ENCODE measurements at regions not wholly inside any gene's neighbourhood (a gene's known extent, or its start where the extent isn't known, plus 50 kb on each side); places are given as distances from the start of the nearest gene placed in this dataset.
"Not testable (repeated sequence)": the region's sequence is repeated elsewhere in the genome, so short reads cannot be mapped to it uniquely, and the experiment has no call there.

GRCh38 chr10:28891058-28891713, 213.9 kb downstream of the BAMBI start:
- POLR2A ChIA-PET: no interaction called here
- CTCF ChIA-PET: no interaction called here

- CTCF ChIA-PET: no interaction called here
- POLR2A ChIA-PET: no interaction called here
Measured at GRCh38 chr10:28892818-28893547, 215.7 kb downstream of the BAMBI start.

- ChIA-PET POLR2A (no interaction called here), CTCF (no interaction called here)
Measured at GRCh38 chr10:28894146-28894545, 216.8 kb downstream of the BAMBI start.

GRCh38 chr10:28895671-28896070, 218.3 kb downstream of the BAMBI start:
- POLR2A ChIA-PET: not testable (repeated sequence)
- CTCF ChIA-PET: interaction anchor here (0.6 kb wide), 1 partner anchor 276 kb away, joined by 3 read pairs; no protein-coding TSS in a partner anchor

GRCh38 chr10:28896791-28897409, 219.6 kb downstream of the BAMBI start:
- POLR2A ChIA-PET: not testable (repeated sequence)

GRCh38 chr10:28897617-28898464, 220.5 kb downstream of the BAMBI start:
- ChIA-PET POLR2A (no interaction called here), CTCF (no interaction called here)

More at GRCh38 chr10:28896791-28897409, 219.6 kb downstream of the BAMBI start:
- CTCF ChIA-PET: not testable (repeated sequence)

GRCh38 chr10:28902215-28902614, 224.9 kb downstream of the BAMBI start:
- POLR2A ChIA-PET: no interaction called here
- CTCF ChIA-PET: no interaction called here

GRCh38 chr10:28903063-28903462, 225.7 kb downstream of the BAMBI start:
- ChIA-PET CTCF (no interaction called here), POLR2A (no interaction called here)

- ChIA-PET POLR2A (no interaction called here), CTCF (no interaction called here)
Measured at GRCh38 chr10:28903736-28904135, 226.4 kb downstream of the BAMBI start.

- POLR2A ChIA-PET: no interaction called here
- CTCF ChIA-PET: no interaction called here
Measured at GRCh38 chr10:28905371-28905770, 228.1 kb downstream of the BAMBI start.

- CTCF ChIA-PET: no interaction called here
- POLR2A ChIA-PET: no interaction called here
Measured at GRCh38 chr10:28906011-28906411, 228.7 kb downstream of the BAMBI start.

GRCh38 chr10:28906415-28906814, 229.1 kb downstream of the BAMBI start:
- POLR2A ChIA-PET: no interaction called here
- CTCF ChIA-PET: no interaction called here

GRCh38 chr10:28906934-28907333, 229.6 kb downstream of the BAMBI start:
- ChIA-PET CTCF (no interaction called here), POLR2A (no interaction called here)

- CTCF ChIA-PET: no interaction called here
- POLR2A ChIA-PET: no interaction called here
Measured at GRCh38 chr10:28909875-28910274, 232.6 kb downstream of the BAMBI start.

- ChIA-PET CTCF (interaction anchor here (0.6 kb wide), 1 partner anchor 219 kb away, joined by 3 read pairs; no protein-coding TSS in a partner anchor), POLR2A (no interaction called here)
Measured at GRCh38 chr10:28910956-28911355, 233.6 kb downstream of the BAMBI start.

- POLR2A ChIA-PET, CTCF ChIA-PET: not testable (repeated sequence)
Measured at GRCh38 chr10:28911511-28911910, 234.2 kb downstream of the BAMBI start.

GRCh38 chr10:28912017-28912783, 234.9 kb downstream of the BAMBI start:
- ChIA-PET POLR2A (no interaction called here), CTCF (no interaction called here)

- POLR2A ChIA-PET: no interaction called here
- CTCF ChIA-PET: no interaction called here
Measured at GRCh38 chr10:28913436-28914237, 236.3 kb downstream of the BAMBI start.

- ChIA-PET POLR2A (no interaction called here), CTCF (no interaction called here)
Measured at GRCh38 chr10:28914701-28915100, 237.4 kb downstream of the BAMBI start.
